Neutrophil (primary cell): ENCODE measurements at regions not wholly inside any gene's neighbourhood (a gene's known extent, or its start where the extent isn't known, plus 50 kb on each side); places are given as distances from the start of the nearest gene placed in this dataset.

Experiments used
- H3K27ac ChIP-seq: fragments of 200-600 bp; sonication (generic); 2 replicates; pipeline ENCODE4 v1.5.1; 2016; ENCODE audit warnings: mild to moderate bottlenecking, moderate library complexity
- H3K27me3 ChIP-seq: fragments of 200-600 bp; sonication (generic); 2 replicates; pipeline ENCODE4 v1.6.0; 2016; ENCODE audit warnings: mild to moderate bottlenecking
- H3K36me3 ChIP-seq: fragments of 200-600 bp; sonication (generic); 2 replicates; pipeline ENCODE4 v1.5.1; 2017
- H3K4me1 ChIP-seq, 2 experiments: fragments of 200-600 bp in 1 of 2; sonication (generic) in 1 of 2; 1 replicate in 1 of 2; 2 replicates in 1 of 2; pipeline versions ENCODE4 v1.5.1 to v1.6.1; 2013 to 2016; ENCODE audit warnings: low read depth in 1 of 2, low read length in 1 of 2, mild to moderate bottlenecking in 1 of 2, moderate library complexity in 1 of 2; ENCODE audit not compliant: control insufficient read depth in 1 of 2, insufficient read depth in 1 of 2
- H3K4me3 ChIP-seq, 2 experiments: fragments of 200-600 bp in 1 of 2; sonication (generic) in 1 of 2; 1 replicate in 1 of 2; 2 replicates in 1 of 2; pipeline ENCODE4 v1.5.1; 2013 to 2016; ENCODE audit warnings: low read depth in 1 of 2, low read length in 1 of 2, mild to moderate bottlenecking in 1 of 2, moderate library complexity in 1 of 2
- H3K9me3 ChIP-seq: fragments of 200-600 bp; sonication (generic); 2 replicates; pipeline ENCODE4 v1.5.1; 2016
- TF ChIP-seq, protein P1 (sequence below): fragments of 200-600 bp; sonication (generic); IDR thresholded peaks from 2 replicates; pipeline ENCODE4 v1.5.1; 2016; ENCODE audit warnings: antibody characterized with exemption

DNA sequence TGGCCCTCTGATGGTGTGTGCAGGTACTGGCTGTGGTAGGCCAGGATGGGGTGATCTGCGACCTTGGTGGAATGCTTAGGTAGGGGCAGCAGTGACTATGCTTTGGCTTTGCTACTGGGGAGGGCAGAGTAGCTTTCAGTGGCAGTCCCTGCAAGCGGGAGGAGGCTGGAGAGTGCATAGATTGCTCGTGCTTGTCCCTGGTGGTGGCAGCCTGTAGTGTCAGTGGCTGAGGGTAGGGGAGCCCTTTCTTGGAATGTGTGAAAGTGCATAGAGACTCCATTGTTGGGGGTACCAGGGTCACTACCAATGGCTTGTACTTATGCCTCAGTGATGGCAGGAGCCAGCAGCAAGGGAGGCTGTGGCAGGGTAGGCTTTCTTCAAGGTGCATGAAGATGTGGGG, 582.6 kb downstream of the MRPL39 start:
- no peak overlapping the region for H3K27ac ChIP-seq
- TF ChIP-seq, protein P1, sequence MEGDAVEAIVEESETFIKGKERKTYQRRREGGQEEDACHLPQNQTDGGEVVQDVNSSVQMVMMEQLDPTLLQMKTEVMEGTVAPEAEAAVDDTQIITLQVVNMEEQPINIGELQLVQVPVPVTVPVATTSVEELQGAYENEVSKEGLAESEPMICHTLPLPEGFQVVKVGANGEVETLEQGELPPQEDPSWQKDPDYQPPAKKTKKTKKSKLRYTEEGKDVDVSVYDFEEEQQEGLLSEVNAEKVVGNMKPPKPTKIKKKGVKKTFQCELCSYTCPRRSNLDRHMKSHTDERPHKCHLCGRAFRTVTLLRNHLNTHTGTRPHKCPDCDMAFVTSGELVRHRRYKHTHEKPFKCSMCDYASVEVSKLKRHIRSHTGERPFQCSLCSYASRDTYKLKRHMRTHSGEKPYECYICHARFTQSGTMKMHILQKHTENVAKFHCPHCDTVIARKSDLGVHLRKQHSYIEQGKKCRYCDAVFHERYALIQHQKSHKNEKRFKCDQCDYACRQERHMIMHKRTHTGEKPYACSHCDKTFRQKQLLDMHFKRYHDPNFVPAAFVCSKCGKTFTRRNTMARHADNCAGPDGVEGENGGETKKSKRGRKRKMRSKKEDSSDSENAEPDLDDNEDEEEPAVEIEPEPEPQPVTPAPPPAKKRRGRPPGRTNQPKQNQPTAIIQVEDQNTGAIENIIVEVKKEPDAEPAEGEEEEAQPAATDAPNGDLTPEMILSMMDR: no peak

DNA sequence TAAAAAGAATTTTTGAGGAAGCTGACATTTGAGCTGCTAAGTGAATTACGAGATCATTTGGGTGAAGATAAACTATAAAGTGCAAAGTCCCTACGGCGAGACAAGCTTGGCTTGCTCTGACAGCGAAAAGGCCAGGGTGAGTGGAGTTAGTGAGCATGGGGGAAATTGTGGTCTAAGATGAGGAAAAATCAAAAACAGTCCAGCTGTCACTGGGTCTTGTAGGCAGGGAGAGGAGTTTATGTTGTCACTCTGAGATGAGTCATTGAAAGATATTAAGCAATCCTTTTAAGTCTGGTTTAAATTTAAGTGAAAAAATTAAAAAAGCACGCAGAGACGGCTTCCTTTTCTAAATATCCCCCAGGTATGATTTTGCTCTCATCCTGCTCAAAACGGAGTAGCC, 601.9 kb downstream of the MRPL39 start:
- no peaks in the 10 kb centered on the region for H3K9me3 ChIP-seq
- TF ChIP-seq, protein P1: no peak
- no peaks in the 10 kb centered on the region for H3K27me3 ChIP-seq
- no peaks in the 10 kb centered on the region for H3K36me3 ChIP-seq
- no peak overlapping the region for H3K27ac ChIP-seq
- H3K4me3 ChIP-seq: no peak overlapping the region
- no peaks in the 10 kb centered on the region for H3K4me1 ChIP-seq

More for the DNA sequence above, 582.6 kb downstream of the MRPL39 start:
- no peaks in the 10 kb centered on the region for H3K4me1 ChIP-seq
- peaks cover 4% of the 10 kb centered on the region for H3K9me3 ChIP-seq
- no peak overlapping the region for H3K4me3 ChIP-seq
- H3K36me3 ChIP-seq: no peaks in the 10 kb centered on the region
- no peaks in the 10 kb centered on the region for H3K27me3 ChIP-seq

DNA sequence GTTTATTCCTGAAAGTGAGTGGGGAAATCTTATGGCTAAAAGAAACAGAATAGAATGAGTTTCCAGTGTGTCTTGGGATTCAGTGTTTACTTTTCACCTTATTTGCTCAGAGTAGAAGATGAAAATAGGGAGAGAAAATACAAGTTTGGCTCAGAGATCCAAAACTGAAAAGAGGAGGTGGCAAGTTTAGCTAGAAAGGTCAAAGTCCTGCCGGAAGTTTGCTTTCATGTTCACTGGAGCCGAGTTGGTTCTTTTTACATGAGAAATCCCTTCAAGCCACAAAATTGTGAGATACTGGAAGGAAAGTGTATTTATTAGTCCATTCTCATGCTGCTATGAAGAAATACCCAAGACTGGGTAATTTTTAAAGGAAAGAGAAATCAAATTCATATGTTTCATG, 604.6 kb downstream of the MRPL39 start:
- Histone ChIP-seq H3K4me1 (no peaks in the 10 kb centered on the region), H3K36me3 (no peaks in the 10 kb centered on the region), H3K27me3 (no peaks in the 10 kb centered on the region), H3K9me3 (no peaks in the 10 kb centered on the region), H3K27ac (no peak overlapping the region), H3K4me3 (no peak overlapping the region)
- TF ChIP-seq, protein P1: no peak

DNA sequence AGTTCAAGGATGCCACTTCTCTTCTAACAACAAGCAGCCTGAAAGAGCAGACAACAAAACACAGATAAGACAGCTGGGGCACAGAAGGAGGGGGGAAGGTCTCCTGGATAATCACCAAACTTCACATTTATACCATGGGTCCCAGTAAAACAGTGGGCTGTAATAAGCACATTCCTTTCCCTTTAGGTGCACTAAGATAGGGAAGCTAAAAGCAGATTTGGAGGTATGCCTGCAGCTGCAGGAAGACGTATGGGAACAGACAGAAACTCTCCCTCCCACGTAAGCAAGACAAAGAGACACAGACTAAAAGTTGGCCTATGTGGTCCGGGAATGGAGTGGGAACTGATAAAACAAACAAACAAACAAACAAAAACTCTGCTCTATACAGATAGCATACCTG, 612.1 kb downstream of the MRPL39 start:
- no peak overlapping the region for H3K4me3 ChIP-seq
- TF ChIP-seq, protein P1: no peak
- H3K4me1 ChIP-seq: no peaks in the 10 kb centered on the region
- H3K9me3 ChIP-seq: no peaks in the 10 kb centered on the region
- no peaks in the 10 kb centered on the region for H3K36me3 ChIP-seq
- H3K27ac ChIP-seq: no peak overlapping the region
- H3K27me3 ChIP-seq: no peaks in the 10 kb centered on the region

DNA sequence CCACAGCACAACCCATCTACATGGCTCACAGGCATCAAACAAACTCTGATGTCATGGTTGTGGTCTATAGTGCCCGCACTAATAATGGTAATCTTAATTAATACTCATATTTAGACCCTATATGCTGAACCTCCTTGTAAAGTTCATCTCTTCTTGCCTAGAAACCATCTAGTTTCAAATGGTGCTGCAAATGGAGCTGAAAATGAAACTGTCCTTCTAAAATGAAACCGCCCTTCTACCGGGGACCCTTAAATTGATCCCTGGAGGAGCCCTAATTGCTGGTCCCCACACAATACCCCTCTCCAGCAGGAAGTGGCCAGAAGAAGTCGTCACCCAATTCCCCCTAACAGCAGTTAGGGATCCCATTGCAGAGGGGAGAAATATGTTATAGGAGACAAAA, 612.6 kb downstream of the MRPL39 start:
- no peak overlapping the region for H3K27ac ChIP-seq
- H3K36me3 ChIP-seq: no peaks in the 10 kb centered on the region
- H3K27me3 ChIP-seq: no peaks in the 10 kb centered on the region
- TF ChIP-seq, protein P1: no peak
- no peak overlapping the region for H3K4me3 ChIP-seq
- no peaks in the 10 kb centered on the region for H3K9me3 ChIP-seq
- no peaks in the 10 kb centered on the region for H3K4me1 ChIP-seq

DNA sequence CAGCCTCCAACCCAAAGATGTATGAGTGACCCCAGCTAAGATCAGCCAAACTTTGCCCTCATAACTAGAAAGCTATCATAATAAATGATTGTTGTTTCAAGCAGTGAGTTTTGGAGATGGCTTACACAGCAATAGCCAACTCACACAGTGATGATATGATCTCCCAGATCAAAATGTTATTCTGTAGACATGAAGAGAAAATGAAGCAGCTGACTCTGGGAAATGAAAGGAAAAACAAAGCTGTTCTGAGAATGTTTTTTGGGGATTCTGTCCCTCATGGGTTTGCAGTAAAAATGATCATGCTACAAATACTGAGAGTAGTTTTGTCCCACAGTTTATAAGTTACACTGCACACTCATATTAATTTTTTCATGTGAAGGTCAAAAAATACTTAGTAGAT, 617.8 kb downstream of the MRPL39 start:
- Histone ChIP-seq H3K4me1 (no peaks in the 10 kb centered on the region), H3K27me3 (no peaks in the 10 kb centered on the region), H3K9me3 (no peaks in the 10 kb centered on the region), H3K36me3 (no peaks in the 10 kb centered on the region), H3K4me3 (no peak overlapping the region), H3K27ac (no peak overlapping the region)
- TF ChIP-seq, protein P1: no peak
